Left ventricle myocardium inferior (tissue), 1 donor: ENCODE measurements at regions not wholly inside any gene's neighbourhood (a gene's known extent, or its start where the extent isn't known, plus 50 kb on each side); places are given as distances from the start of the nearest gene placed in this dataset.
A peak's percentile ranks its signal among the peaks of the same experiment; 100 is the strongest.

ENCODE experiments used
- DNase-seq: peaks from one replicate; pipeline ENCODE4 v3.0.0-alpha.2; 2020
- H3K27ac ChIP-seq: fragments of 200-600 bp; replicated peaks from 2 replicates; pipeline ENCODE4 v1.8.0; 2021
- H3K27me3 ChIP-seq: fragments of 200-600 bp; 2 replicates; pipeline ENCODE4 v1.8.0; 2021; ENCODE audit warnings: low read depth
- H3K36me3 ChIP-seq: fragments of 200-600 bp; 2 replicates; pipeline ENCODE4 v1.8.0; 2021
- H3K4me1 ChIP-seq: fragments of 200-600 bp; 2 replicates; pipeline ENCODE4 v1.8.0; 2021
- H3K4me3 ChIP-seq: fragments of 200-600 bp; 2 replicates; pipeline ENCODE4 v1.8.0; 2021; ENCODE audit warnings: mild to moderate bottlenecking, moderate library complexity
- H3K9me3 ChIP-seq: fragments of 200-600 bp; replicated peaks from 2 replicates; pipeline ENCODE4 v1.8.0; 2021
- CTCF ChIP-seq: fragments of 200-600 bp; IDR thresholded peaks from 2 replicates; pipeline ENCODE4 v1.8.0; 2021; ENCODE audit warnings: antibody characterized with exemption, mild to moderate bottlenecking, borderline replicate concordance
- intact Hi-C: fragments of 100-400 bp; cut with micrococcal nuclease; formaldehyde crosslinking; loops from one replicate; pipeline ENCODE4 v1.11.0; 2022
- donor health status: DM: no; HTN: yes; CAD: no; lungs with severe emphysema.

- no peak for TF ChIP-seq CTCF
- intact Hi-C loops = no loop called here
- DNase-seq = no peak
- no peaks in the 10 kb centered on the region for H3K4me1 ChIP-seq
- no peak overlapping the region for H3K27ac ChIP-seq
- no peaks in the 10 kb centered on the region for H3K36me3 ChIP-seq
- no peak overlapping the region for H3K4me3 ChIP-seq
- peaks cover 11% of the 10 kb centered on the region for H3K27me3 ChIP-seq
- no peaks in the 10 kb centered on the region for H3K9me3 ChIP-seq
Observed at GRCh38 chr4:111933703-111934102, 211.6 kb upstream of the FAM241A start.

DNA sequence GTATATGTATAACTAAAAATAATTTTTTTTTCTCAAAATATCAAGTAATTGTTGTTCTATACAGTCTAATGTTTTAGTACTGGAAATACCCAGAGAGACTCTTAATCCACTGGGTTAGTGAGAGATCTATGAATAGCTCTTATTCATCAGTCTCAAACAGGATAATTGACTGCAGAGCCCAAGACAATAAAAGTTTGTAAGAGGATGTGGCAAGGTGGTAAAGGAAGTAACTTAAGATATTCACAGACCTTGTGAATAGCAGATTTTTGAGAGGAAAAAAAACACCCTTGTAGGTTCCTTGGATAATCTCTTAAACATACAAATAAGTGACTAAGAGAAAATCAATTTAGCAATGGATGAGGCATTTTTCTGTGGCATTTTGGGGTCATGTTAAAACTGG, 210.9 kb upstream of the FAM241A start:
- Histone ChIP-seq H3K4me1 (no peaks in the 10 kb centered on the region), H3K27ac (no peak overlapping the region), H3K27me3 (peaks cover 11% of the 10 kb centered on the region), H3K4me3 (no peak overlapping the region), H3K9me3 (no peaks in the 10 kb centered on the region), H3K36me3 (no peaks in the 10 kb centered on the region)
- intact Hi-C loops = no loop called here
- DNase-seq = no peak
- TF ChIP-seq CTCF = no peak

GRCh38 chr4:111937368-111937767, 207.9 kb upstream of the FAM241A start:
- no peak overlapping the region for H3K27ac ChIP-seq
- H3K4me1 ChIP-seq = no peaks in the 10 kb centered on the region
- no peaks in the 10 kb centered on the region for H3K9me3 ChIP-seq
- no peak overlapping the region for H3K4me3 ChIP-seq
- TF ChIP-seq CTCF = no peak
- DNase-seq = no peak
- intact Hi-C loops = no loop called here
- peaks cover 11% of the 10 kb centered on the region for H3K27me3 ChIP-seq
- H3K36me3 ChIP-seq = no peaks in the 10 kb centered on the region

DNA sequence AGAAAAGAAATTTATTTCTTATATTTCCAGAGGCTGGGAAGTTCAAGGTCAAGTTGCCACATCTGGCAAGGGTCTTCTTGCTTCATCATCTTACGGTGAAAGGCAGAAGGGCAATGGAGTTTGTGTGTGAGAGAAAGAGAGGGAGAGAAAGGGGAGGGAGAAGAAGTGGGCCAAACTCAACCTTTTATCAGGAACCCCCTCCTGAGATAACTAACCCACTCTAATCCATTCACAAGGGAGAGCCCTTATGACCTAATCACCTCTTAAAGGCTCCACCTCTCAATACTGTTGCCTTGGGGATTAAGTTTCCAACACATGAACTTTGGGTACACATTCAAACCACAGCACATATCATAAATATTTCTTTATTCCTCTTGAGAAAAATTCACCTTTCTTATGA, 203.3 kb upstream of the FAM241A start:
- TF ChIP-seq CTCF = no peak
- no peaks in the 10 kb centered on the region for H3K9me3 ChIP-seq
- no peaks in the 10 kb centered on the region for H3K4me1 ChIP-seq
- intact Hi-C loops = no loop called here
- DNase-seq = no peak
- no peak overlapping the region for H3K4me3 ChIP-seq
- no peaks in the 10 kb centered on the region for H3K36me3 ChIP-seq
- no peaks in the 10 kb centered on the region for H3K27me3 ChIP-seq
- H3K27ac ChIP-seq = no peak overlapping the region

DNA sequence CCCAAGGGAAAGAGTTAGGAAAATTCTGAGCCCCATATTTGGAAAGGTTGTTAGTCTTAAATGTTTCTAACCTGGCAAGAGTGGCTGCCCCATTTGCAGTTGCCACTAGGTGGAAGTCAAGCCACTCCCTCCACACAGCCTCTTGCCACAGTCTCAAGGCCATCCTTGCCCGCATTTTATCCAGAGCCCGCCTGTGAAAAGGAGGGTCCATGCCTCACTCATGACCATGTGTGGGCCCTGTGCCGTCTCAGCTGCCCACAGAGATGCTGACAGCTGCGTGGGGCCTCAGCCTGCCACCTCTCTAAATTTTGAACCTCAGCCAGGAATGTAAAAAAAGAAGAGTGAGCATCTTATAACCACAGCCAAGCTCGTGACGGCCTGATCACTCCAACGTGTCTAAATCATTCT, 201.5 kb upstream of the FAM241A start:
- no peaks in the 10 kb centered on the region for H3K9me3 ChIP-seq
- TF ChIP-seq CTCF = peak; percentile 33
- intact Hi-C loops = no loop called here
- no peak overlapping the region for H3K27ac ChIP-seq
- DNase-seq = no peak
- H3K27me3 ChIP-seq = no peaks in the 10 kb centered on the region
- no peaks in the 10 kb centered on the region for H3K4me1 ChIP-seq
- H3K4me3 ChIP-seq = no peak overlapping the region
- no peaks in the 10 kb centered on the region for H3K36me3 ChIP-seq

GRCh38 chr4:111945014-111945413, 200.2 kb upstream of the FAM241A start:
- no peaks in the 10 kb centered on the region for H3K4me1 ChIP-seq
- H3K4me3 ChIP-seq = no peak overlapping the region
- H3K27me3 ChIP-seq = no peaks in the 10 kb centered on the region
- H3K27ac ChIP-seq = no peak overlapping the region
- no peak for TF ChIP-seq CTCF
- no peaks in the 10 kb centered on the region for H3K36me3 ChIP-seq
- no peak for DNase-seq
- H3K9me3 ChIP-seq = peaks cover 7% of the 10 kb centered on the region
- intact Hi-C loops = no loop called here
